HG02588 (cell line): ENCODE measurements at regions not wholly inside any gene's neighbourhood (a gene's known extent, or its start where the extent isn't known, plus 50 kb on each side); places are given as distances from the start of the nearest gene placed in this dataset.

Experiments used
- ATAC-seq: cut with Tn5 transposase; IDR thresholded peaks from one replicate; pipeline ENCODE4 v1.9.1; 2021; ENCODE audit warnings: mild to moderate bottlenecking, moderate library complexity; ENCODE audit not compliant: unreplicated experiment

DNA sequence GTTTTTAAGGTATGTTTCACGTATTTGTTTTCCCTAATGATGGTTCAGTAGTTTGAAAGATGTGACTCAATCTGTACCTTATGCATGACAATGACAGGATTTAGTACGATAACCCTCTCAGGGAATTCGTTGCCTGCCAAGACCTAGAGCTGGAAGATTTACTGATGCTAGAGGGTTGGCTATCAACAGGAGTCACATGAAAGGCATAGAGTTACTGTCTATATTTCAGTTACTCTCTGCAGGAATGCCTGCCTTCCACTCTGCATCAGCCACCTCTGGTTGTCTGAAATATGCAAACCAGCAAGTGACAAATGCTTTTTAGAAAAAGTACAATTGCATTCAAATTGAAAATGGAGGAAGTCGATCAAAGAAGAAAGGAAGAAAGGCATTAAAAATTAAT lies 276.3 kb upstream of the RAG2 start:
- no peak for ATAC-seq

DNA sequence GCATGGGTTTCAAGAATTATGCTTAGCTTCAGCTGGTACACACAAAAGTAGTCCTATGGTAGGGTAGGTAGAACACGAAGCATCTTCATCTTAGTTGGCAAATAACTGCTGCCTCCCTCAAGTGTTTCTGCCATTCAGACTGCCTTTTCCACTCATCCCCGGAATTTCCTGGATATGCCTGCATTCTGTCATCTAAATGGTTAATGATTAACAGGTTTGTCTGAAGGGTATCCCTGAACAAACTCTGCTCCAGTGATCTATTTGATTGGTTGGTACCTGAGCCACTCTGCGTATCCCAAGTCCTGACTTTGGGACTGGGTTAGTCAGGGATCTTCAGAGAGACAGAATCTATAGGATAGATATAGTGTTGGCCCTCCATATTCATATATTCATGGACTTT lies 272.3 kb upstream of the RAG2 start:
- ATAC-seq, result no peak

DNA sequence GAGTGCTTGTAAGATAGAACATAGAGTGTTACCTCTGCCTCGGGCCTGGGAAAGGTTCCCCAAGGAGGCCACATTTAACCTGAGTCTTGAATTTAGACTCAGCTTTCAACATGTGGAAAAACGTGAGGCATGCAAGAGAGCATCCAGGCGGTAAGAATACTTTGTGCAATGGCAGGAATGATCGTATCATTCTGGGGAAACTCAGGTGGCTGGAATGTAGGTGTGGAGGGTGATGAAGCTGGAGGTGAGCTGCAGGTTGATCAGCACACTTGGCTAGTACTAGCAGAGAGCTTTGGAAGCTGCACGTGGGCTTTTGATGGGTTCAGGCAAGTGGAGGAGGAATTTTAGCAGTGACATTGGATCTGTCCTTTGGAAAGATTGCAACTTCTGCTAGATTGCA lies 270.3 kb upstream of the RAG2 start:
- no peak for ATAC-seq

DNA sequence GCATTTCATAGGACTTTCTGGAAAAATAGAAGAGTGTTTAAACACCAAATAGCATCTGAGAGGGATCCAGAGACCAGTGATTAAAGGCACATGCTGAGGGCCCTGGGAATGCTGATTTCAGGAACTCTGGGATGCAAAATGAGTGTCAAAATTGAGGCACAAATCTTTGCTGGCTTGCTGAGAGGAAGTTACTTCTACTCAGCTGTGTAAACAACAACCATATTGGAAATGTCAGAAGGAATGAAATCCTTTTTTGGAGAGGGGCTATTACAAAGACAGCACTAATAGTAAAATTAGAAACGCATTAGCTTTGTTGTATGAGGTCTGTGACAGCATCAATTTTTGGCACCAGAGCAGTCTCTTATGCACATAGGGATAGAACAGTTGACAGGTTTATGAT lies 267.8 kb upstream of the RAG2 start:
- no peak for ATAC-seq

DNA sequence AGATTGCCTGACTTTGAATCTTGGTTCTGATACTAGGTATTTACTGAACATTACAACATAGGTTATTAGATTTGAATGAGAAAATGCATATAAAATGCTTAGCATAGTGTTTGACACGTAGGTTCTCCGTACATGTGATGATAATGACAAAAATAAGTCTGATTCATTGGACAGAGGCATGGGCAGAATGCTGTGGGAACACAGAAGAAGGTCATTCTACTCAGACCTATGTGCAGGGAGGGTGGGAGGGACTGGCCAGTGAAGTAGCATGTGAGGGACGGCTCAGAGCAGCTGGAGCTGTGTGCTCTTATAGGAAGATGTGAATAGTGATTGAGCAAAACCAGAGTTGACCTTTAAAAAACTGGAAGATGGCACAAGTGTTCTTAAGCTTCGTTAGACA lies 256.8 kb upstream of the RAG2 start:
- no peak for ATAC-seq

DNA sequence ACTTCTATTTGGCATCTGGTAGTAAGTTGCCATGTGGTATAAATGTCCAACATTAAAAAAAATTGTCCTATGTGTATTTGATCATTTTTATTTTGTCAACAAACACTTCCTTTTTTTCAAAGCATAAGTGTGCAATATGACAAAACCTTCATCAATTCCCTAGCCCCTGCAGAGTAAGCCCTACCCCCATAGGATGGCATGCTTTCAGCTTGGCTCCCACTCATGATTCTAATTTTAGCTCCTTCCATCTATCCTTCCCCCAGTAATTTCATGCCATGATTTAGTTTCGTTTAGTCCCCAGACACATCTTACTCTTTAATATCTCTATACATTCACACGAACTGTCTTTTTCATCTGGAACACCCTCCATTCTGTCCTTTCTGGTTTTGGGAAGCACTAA lies 250.6 kb upstream of the RAG2 start:
- ATAC-seq, result no peak

DNA sequence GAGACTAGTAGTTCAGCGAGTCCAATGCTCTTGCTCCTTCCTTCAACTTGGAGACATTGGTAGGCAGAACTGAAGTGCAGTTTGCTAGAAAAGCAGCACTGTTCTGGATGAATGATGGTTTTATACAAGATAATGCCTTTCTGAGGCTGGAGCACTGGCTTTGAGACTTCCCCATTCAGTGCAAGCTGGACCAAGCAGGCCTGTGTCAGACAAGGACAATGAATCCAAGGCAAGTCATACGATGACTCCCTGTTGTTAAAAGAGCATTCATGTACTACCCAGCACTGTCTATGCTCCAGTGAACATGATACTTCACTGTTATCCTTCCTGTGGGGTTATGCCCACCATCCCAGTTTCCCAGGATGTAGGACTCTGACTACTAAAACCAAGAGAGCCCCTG lies 242.3 kb upstream of the RAG2 start:
- no peak for ATAC-seq

DNA sequence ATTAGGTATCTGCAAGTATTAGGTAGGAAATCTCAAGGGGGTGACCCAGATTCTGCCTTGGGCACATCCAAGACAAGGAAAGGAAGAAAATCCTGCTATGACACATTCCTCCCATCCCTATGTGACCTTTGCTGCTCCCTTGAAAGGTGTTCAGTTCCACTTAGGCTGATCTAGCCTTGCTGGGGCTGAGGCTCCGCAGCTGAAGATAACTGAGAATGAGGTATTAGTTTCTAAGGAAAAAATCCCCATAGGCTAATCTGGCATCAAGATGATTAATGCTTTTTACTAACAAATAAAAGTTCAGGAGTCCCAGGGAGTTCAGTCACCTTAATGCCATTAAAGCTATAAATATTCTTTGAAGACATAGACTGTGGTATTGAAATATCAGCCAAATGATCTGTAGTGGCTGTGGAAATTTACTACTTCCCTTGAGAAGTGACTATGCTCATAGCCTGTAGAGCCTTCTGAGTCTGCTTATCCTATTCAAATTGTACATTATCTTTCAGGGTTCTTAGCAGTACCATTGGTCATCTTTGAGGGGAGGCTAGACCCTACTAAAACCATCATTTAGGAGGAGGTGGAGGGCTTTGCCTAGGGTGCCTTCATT lies 239.9 kb upstream of the RAG2 start:
- no peak for ATAC-seq

DNA sequence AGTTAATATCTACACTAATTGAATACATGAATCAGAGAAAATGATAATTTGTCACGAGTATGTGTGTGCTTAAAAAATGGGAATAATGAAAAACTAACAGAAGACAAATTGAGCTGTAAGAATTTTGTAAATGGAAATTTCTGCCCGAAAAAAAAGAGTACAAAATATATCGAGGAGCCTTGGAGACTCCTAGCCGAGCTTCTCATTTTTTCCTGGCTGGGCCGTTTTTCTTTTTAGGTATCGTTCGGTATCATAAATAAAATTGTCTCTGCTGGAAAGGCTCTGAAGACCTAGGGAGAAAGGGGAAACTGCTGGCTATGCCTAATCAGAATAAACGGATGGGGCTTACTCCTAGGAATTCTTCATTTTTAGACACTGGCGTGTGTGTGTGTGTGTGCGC lies 227.2 kb upstream of the RAG2 start:
- no peak for ATAC-seq

DNA sequence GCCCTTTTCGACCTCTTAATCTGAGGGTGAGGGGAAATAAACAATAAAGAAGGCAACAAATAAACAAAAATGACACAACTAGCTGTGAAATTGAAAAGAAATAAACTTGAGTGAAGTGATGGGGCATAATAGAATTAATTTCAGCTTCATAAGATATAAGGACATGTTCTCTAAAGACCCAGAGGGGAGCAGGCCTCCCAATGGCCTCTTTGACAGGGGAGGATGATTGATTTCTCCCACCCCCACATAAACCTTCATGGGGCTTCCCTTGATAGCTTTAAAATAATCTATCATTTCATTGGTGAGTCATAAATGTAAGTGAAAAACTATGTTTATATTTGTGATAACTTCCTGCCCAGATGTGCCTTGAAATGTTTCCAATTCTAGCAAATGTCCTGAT lies 226.3 kb upstream of the RAG2 start:
- no peak for ATAC-seq

DNA sequence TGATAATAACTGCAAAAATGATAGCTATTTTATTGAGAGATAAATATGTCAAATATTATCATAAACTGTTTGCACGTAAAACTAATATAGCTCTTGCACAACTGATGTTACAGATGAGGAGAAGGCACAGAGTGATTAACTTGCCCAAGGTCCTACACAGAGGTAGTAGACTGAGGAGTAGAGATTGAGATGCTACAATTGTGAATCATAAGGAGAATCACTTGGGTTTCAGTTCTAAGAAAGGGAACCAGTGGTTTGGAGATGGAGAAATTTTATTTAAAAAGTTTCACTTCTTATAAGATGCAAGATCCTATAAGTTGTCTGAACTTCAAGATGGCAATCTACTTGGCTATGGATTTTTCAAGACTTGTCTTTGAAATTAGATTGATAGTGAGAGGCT lies 224.8 kb upstream of the RAG2 start:
- ATAC-seq, result no peak

DNA sequence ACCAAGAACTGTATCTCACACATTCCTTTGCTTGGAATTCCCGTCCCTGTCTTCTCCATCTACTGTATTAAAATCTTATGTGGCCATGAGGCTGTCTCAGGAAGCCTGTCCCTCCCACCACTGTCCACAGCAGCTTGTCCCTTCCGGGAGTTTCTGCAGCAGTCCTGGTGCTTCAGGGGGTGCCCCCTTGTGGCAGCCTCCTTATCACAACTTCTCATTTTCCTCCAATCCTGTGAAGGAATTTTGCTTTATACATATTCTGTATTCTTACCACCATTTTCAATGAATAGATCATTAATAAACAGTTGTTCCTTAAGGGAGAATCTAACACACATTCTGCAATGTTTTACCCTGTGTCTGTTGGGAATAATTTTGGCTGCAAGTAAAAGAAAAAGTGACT lies 220.4 kb upstream of the RAG2 start:
- no peak for ATAC-seq

DNA sequence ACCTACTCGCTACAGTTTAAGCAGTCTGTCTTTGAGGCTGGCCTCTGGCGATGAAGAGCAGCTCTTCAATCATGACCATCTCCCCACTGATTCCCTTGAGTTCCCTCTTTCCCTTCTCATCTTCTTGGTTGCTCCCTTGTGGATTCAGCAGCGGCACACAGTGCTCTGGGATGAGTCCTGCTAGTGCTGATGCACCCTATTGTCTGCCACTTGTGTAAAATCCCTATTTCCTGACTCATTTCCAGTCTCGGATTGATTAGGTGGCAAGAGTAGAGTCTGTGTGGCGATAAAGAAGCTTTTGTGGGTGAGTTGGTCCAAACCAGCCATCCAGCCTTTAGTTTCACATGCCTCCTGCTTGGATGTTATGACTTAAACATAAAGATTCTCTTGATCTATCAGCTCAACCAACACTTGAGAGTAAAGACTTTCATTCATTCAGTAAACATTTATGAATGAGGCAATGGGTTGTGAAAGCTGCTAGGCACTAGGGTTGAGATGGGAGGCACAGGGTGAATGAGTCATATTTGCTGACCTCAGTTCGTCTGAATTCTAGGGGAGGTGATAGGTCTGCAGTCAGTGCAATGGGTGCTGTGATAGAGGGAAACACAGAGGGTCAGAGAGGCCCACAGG lies 219.4 kb upstream of the RAG2 start:
- ATAC-seq, result no peak

DNA sequence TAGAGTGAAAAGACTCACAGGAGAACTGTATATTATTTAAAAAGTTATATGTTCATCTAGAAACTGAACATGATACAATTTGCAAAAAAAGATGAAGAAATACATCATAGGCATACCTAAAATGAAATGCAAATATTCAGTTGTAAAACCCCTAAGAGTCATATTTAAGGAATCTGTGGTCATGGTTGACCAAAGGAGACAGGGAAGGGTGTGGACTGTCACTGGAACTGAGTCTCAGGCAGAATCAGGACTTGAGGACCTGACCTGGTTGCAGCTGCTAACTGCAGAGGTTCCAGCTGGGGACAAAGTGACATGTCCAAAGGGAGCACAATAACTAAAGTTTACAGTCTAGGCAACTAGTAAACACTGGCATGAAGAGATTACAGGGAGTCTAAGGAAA lies 211.3 kb upstream of the RAG2 start:
- no peak for ATAC-seq

DNA sequence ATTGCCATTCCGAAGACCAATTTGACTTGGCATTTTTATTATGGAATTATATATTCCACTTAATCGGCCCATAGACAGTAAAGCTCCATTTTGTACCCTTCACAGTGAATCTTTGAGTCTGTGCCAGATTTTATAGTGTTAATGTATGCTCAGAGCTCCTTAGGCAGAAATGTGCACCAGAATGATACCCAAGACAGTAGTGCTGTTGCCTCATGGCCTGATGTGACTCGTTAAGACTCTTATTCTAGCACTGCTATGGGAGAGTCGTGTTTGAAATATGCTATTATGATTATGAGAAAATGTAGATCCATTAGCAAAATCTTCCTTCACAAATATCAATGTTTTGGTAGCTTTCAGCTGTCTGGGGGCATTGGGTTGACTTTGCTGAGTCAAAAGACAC lies 209.8 kb upstream of the RAG2 start:
- no peak for ATAC-seq

DNA sequence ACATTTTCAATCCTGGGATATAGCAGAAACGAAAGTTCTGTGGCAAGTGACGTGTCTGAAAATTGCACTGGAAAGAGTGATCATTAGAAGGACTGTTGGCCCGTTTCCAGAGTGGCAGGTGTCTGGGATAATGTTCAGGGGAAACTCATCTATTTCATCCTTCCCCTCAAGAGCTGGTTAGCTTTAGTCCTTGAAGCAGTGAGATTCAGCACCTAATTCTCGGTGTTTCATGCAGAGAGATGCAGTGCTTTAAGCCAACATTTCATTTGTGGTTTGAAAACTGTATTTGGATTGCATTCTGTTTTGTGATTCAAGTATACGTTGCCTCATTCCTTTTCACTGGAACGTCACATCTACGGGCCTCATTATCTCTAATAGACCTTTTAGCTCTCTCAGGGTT lies 205.0 kb upstream of the RAG2 start:
- ATAC-seq, result no peak

DNA sequence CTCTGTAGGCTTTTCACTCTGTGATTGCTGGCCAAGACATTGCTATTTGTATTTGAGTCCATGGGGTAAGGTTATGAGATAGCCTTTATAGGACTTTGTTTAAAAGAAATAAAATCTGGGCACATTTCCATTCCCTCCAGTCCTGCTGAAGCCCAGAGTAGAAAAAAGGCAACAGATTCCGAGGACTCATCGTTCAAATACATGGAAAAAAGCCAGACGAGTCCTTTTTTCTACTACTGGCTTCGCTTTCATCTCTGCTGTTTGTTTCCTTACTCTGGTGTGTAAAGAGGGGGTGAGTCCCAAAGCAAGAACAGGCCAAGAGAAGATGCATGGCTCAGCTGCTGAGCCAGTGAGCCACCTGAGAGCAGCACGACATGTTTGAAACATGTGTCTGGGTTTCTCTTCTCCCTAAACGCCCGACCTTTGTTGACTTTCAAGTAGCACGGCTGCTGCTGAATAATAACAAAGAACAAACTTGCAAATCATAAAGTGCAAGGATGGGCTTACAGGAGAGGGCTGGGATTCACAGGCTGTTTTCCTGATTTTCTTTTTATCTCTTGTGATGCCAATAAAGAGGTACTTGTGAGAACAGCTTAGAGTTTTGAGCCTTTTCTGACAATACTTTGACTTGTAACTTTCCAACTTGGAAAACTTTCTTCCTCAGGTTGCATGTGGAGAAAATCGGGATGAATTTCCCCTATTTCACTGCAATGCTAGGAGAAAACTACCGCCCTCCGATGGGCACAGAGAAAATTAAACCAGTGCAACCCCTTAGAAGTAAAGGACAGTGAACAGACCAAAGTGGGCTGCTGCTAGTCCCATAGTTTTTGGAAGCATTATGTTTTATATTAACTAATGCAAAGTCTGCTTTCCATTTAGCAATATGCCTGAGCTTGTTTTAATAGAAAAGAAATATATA lies 195.2 kb upstream of the RAG2 start:
- ATAC-seq, result no peak

DNA sequence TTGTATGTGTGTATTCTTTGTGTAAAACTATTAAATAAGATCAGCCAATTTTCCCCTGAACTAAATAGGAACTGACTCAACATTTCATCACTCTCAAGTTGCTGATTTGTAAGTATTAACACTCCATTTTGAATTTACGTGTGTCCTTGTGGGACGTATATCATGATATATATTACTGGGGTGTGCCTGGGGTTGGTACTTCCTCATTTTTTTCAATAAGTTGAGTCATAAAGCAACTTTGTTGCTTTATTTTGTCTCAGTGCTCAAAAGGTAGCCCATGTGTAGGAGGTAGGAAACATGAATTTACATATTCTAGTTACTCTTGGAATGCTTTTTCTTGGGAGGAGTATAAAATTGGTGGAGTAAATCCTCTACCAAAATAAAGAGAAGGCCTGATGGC lies 193.9 kb upstream of the RAG2 start:
- no peak for ATAC-seq

DNA sequence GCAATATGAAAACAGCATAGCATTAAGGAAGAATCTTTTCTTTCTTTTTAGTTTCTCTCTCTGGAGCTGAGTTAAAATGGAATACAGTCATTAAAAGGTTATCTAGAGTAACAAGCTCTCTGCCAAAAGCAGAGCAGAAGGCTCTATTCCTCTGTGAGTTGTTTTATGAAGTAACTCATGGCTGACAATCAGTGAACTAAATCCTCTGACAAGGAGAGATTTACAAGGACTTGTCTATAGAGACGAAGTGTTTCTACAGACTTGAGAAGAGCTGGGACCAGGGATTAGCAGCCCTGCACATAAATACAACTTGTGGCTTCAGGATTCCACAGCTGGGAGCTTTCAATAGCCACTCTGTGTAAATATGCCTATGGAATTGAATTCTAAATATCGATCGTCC lies 192.5 kb upstream of the RAG2 start:
- ATAC-seq, result no peak

DNA sequence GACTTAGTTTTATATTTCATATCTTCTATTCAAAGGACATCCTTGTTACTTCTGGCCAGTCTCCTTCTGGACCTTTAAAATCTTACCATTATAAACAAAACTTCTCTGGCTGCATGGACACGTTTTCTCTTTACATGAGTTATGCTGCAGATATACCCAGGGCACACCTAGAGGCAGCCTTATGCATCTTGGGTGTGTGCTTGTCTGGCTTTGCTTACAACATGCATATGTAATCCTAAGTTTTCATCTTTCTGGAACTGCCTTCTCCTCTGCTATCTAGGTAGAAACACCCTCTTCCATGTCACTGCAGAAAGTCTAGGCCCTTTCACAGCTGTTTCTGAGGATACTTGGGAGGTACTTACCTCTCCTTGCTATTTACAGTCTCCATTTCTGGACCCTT lies 185.8 kb upstream of the RAG2 start:
- ATAC-seq, result no peak

DNA sequence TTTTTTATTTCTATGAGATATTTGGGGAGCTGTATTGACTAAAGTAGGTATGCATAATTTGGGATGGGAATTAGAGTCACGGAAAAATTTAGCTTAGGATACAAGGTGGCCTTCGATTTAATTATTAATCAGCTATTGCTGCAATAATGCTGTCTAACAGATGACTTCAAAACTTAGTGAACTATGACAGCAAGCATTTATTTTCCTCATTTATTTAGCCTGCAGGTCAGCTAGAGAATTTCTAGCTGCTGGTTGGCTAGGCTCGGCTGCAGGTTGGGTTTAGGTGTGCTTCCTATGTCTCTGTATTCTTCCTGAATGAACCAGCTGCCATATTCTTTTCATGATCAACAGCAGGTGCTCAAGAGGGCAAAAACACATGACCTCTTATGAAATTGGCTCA lies 181.8 kb upstream of the RAG2 start:
- no peak for ATAC-seq

DNA sequence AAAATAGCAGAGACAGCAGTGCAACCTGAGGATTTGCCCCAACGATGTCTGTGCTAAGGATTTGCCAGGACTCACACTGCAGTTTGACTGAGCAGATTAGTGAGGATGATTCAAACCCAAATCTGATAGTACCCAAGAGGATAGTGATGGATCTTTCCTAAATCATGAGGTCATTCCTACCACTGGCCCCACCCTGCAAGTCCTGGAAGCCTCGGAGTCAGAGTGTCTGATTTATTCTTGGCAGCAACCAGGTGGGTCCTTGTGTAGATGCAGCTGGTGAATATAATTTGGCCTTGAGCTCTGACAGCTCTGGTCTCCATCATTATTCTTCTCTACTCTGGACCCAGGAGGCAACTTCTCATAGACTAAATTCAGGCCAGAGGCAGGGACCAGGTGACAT lies 179.3 kb upstream of the RAG2 start:
- ATAC-seq, result no peak
